A549 (cell line): ENCODE measurements at regions not wholly inside any gene's neighbourhood (a gene's known extent, or its start where the extent isn't known, plus 50 kb on each side); places are given as distances from the start of the nearest gene placed in this dataset.

Experiments
- HEYL ChIP-seq: fragments of 250-450 bp; sonication (Bioruptor Pico); IDR thresholded peaks from 2 replicates; pipeline ENCODE4 v1.8.0; 2021; ENCODE audit warnings: mild to moderate bottlenecking, moderate library complexity
- KDM1A ChIP-seq: fragments of 200-600 bp; sonication (generic); IDR thresholded peaks from 2 replicates; pipeline ENCODE4 v1.6.1; 2016; ENCODE audit warnings: low read depth, mild to moderate bottlenecking
- MAZ ChIP-seq: fragments of 150-350 bp; IDR thresholded peaks from 2 replicates; pipeline ENCODE4 v1.6.1; 2014; ENCODE audit warnings: antibody characterized with exemption, low read depth, low read length, borderline replicate concordance
- POLR2A ChIP-seq: IDR thresholded peaks from 2 replicates; pipeline ENCODE4 v1.6.1; 2012; ENCODE audit warnings: mild to moderate bottlenecking, low read length
- RCOR1 ChIP-seq: fragments of 150-350 bp; IDR thresholded peaks from 2 replicates; pipeline ENCODE4 v1.6.1; 2014; ENCODE audit warnings: antibody characterized with exemption, low read length, low read depth
- TF ChIP-seq, protein P1 (sequence below): fragments of >200 bp; sonication (Bioruptor Twin); formaldehyde crosslinking; IDR thresholded peaks from 3 replicates; pipeline ENCODE4 v1.5.1; 2016

DNA sequence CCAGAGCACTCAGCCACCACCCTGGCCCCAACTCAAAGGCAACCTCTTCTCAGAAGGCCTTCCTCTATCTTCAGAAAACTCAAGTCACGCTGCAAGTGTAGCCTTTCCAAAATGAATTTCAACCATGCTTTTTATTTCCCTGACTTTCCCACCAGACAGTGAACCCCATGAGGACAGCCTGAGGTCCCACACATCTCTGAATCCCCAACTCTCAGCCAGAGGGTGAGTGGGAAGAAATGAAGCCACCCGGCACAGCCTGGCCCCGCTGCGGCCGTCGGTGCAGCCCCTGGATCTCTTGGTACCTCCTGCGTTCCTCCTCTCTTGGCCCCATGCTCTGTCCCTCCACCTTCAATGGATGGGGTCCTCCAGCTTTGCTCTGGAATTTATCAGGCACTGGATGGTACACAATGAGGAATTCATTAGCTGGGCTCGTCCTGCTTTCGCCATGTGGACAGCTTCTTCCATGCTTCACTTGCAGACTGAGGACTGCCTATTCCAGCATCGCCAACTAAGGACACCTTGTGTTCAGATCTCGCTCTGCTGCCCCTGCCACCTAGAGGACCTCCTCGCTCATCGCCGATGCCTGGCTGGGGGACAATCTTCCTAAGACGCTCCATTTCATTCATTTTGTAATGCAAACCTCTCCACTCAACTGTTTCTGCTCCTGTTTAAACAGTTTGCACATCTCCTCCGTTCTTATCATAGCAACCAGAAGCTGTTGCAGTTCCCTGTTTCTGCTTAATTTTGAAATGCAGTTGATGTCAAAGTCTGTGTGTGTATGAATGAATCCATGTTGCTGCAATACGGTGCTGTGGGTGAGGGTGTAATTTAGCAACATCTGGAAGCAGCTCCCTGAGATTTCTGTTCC, 672.1 kb downstream of the TBC1D22A start:
- TF ChIP-seq, protein P1, sequence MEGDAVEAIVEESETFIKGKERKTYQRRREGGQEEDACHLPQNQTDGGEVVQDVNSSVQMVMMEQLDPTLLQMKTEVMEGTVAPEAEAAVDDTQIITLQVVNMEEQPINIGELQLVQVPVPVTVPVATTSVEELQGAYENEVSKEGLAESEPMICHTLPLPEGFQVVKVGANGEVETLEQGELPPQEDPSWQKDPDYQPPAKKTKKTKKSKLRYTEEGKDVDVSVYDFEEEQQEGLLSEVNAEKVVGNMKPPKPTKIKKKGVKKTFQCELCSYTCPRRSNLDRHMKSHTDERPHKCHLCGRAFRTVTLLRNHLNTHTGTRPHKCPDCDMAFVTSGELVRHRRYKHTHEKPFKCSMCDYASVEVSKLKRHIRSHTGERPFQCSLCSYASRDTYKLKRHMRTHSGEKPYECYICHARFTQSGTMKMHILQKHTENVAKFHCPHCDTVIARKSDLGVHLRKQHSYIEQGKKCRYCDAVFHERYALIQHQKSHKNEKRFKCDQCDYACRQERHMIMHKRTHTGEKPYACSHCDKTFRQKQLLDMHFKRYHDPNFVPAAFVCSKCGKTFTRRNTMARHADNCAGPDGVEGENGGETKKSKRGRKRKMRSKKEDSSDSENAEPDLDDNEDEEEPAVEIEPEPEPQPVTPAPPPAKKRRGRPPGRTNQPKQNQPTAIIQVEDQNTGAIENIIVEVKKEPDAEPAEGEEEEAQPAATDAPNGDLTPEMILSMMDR: no peak
- TF ChIP-seq MAZ (no peak), RCOR1 (no peak), KDM1A (no peak), POLR2A (no peak), HEYL (CRISPR knock-in tag) (no peak)
